Ammon's horn (tissue), 1 donor: ENCODE measurements at regions not wholly inside any gene's neighbourhood (a gene's known extent, or its start where the extent isn't known, plus 50 kb on each side); places are given as distances from the start of the nearest gene placed in this dataset.
"Not testable (repeated sequence)": the region's sequence is repeated elsewhere in the genome, so short reads cannot be mapped to it uniquely, and the experiment has no call there.

Source experiments
- DNase-seq: peaks from one replicate; pipeline ENCODE4 v3.0.0-alpha.2; 2016; ENCODE audit warnings: low spot score

GRCh38 chr7:20839196-20839735, 52.6 kb upstream of the SP8 start:
- no peak for DNase-seq

- no peak for DNase-seq
Observed at GRCh38 chr7:20839987-20840386, 53.3 kb upstream of the SP8 start.

GRCh38 chr7:20846791-20847190, 60.1 kb upstream of the SP8 start:
- DNase-seq = no peak

- DNase-seq = peak; percentile 46
Observed at GRCh38 chr7:20858951-20859350, 72.3 kb upstream of the SP8 start.

- no peak for DNase-seq
Observed at GRCh38 chr7:20861468-20861867, 74.8 kb upstream of the SP8 start.

GRCh38 chr7:20862554-20862953, 75.9 kb upstream of the SP8 start:
- DNase-seq = no peak

- no peak for DNase-seq
Observed at GRCh38 chr7:20864221-20864620, 77.5 kb upstream of the SP8 start.

- DNase-seq = no peak
Observed at GRCh38 chr7:20865684-20866083, 79.0 kb upstream of the SP8 start.

GRCh38 chr7:20870977-20871376, 84.3 kb upstream of the SP8 start:
- no peak for DNase-seq

- DNase-seq = no peak
Observed at GRCh38 chr7:20892776-20893175, 106.1 kb upstream of the SP8 start.

GRCh38 chr7:20894806-20895205, 108.1 kb upstream of the SP8 start:
- DNase-seq = no peak

GRCh38 chr7:20895563-20895962, 108.9 kb upstream of the SP8 start:
- DNase-seq = no peak

- no peak for DNase-seq
Observed at GRCh38 chr7:20896996-20897395, 110.3 kb upstream of the SP8 start.

GRCh38 chr7:20906801-20907453, 120.2 kb upstream of the SP8 start:
- DNase-seq = no peak

GRCh38 chr7:20911081-20911480, 124.4 kb upstream of the SP8 start:
- DNase-seq = no peak

- DNase-seq = no peak
Observed at GRCh38 chr7:20913853-20914252, 127.2 kb upstream of the SP8 start.

- no peak for DNase-seq
Observed at GRCh38 chr7:20916311-20916710, 129.6 kb upstream of the SP8 start.

GRCh38 chr7:20917603-20918002, 130.9 kb upstream of the SP8 start:
- no peak for DNase-seq

- DNase-seq = no peak
Observed at GRCh38 chr7:20918156-20918555, 131.5 kb upstream of the SP8 start.

GRCh38 chr7:20927178-20927577, 140.5 kb upstream of the SP8 start:
- DNase-seq = not testable (repeated sequence)

GRCh38 chr7:20927976-20928375, 141.3 kb upstream of the SP8 start:
- DNase-seq = no peak

- no peak for DNase-seq
Observed at GRCh38 chr7:20929199-20929598, 142.5 kb upstream of the SP8 start.

GRCh38 chr7:20931739-20932138, 145.1 kb upstream of the SP8 start:
- no peak for DNase-seq

- DNase-seq = no peak
Observed at GRCh38 chr7:20932785-20933527, 146.3 kb upstream of the SP8 start.
